A673 (cell line): ENCODE measurements at regions not wholly inside any gene's neighbourhood (a gene's known extent, or its start where the extent isn't known, plus 50 kb on each side); places are given as distances from the start of the nearest gene placed in this dataset.

Source experiments
- EZH2 ChIP-seq: fragments of 200-600 bp; sonication (generic); IDR thresholded peaks from 2 replicates; pipeline ENCODE4 v1.6.1; 2017; ENCODE audit warnings: borderline replicate concordance, low read depth, mild to moderate bottlenecking, mixed read lengths, antibody characterized with exemption, low read length; ENCODE audit not compliant: poor library complexity, severe bottlenecking
- TF ChIP-seq, protein P1 (sequence below): fragments of 300-800, 200-600 bp; sonication (generic); conservative IDR thresholded peaks from 2 replicates; pipeline ENCODE4 v1.5.1; 2017; ENCODE audit warnings: low read depth, mild to moderate bottlenecking, antibody characterized with exemption, low read length, moderate library complexity, mixed read lengths

DNA sequence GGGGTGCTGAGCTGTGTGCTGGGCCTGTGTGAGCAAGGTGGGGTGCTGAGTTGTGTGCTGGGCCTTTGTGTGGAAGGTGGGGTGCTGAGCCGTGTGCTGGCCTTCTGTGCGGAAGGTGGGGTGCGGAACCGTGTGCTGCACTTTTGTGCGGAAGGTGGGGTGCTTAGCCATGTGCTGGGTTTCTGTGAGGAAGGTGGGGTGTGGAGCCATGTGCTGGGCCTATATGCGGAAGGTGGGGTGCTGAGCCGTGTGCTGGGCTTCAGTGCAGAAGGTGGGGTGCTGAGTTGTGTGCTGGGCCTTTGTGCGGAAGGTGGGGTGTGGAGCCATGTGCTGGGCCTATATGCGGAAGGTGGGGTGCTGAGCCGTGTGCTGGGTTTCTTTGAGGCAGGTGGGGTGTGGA, 555.4 kb upstream of the EEF2KMT start:
- TF ChIP-seq, protein P1, sequence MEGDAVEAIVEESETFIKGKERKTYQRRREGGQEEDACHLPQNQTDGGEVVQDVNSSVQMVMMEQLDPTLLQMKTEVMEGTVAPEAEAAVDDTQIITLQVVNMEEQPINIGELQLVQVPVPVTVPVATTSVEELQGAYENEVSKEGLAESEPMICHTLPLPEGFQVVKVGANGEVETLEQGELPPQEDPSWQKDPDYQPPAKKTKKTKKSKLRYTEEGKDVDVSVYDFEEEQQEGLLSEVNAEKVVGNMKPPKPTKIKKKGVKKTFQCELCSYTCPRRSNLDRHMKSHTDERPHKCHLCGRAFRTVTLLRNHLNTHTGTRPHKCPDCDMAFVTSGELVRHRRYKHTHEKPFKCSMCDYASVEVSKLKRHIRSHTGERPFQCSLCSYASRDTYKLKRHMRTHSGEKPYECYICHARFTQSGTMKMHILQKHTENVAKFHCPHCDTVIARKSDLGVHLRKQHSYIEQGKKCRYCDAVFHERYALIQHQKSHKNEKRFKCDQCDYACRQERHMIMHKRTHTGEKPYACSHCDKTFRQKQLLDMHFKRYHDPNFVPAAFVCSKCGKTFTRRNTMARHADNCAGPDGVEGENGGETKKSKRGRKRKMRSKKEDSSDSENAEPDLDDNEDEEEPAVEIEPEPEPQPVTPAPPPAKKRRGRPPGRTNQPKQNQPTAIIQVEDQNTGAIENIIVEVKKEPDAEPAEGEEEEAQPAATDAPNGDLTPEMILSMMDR = no peak
- no peak for TF ChIP-seq EZH2
